ENCODE measurements at regions not wholly inside any gene's neighbourhood (a gene's known extent, or its start where the extent isn't known, plus 50 kb on each side); places are given as distances from the start of the nearest gene placed in this dataset.

- no peak for DNase-seq
These were observed 52.2 kb upstream of the SOX9 start for GRCh38 chr17:72068643-72069042.

- DNase-seq, result no peak
These were observed 51.1 kb upstream of the SOX9 start for GRCh38 chr17:72069586-72070202.

Measured in stimulated activated CD4-positive, alpha-beta T cell treated with anti-CD3 and anti-CD28 coated beads, Interleukin-2, amount 100 ng/mL, for 48 hours (primary cell).